GM06990 (cell line): ENCODE measurements at regions not wholly inside any gene's neighbourhood (a gene's known extent, or its start where the extent isn't known, plus 50 kb on each side); places are given as distances from the start of the nearest gene placed in this dataset.
"Not testable (repeated sequence)": the region's sequence is repeated elsewhere in the genome, so short reads cannot be mapped to it uniquely, and the experiment has no call there.

ENCODE experiments used
- DNase-seq: peaks from one replicate; pipeline ENCODE4 v3.0.0-alpha.2; 2011; ENCODE audit not compliant: insufficient read length; ENCODE audit errors: extremely low read depth
- H3K27me3 ChIP-seq: replicated peaks from 2 replicates; pipeline ENCODE4 v1.6.0; 2011; ENCODE audit warnings: low read length; ENCODE audit not compliant: control insufficient read depth, insufficient read depth
- H3K36me3 ChIP-seq: 2 replicates; pipeline ENCODE4 v1.5.1; 2011; ENCODE audit warnings: low read length; ENCODE audit not compliant: control insufficient read depth, insufficient read depth
- H3K4me3 ChIP-seq: replicated peaks from 2 replicates; pipeline ENCODE4 v1.5.1; 2011; ENCODE audit warnings: low read depth, mild to moderate bottlenecking, control low read depth, low read length
- CTCF ChIP-seq: IDR thresholded peaks from 2 replicates; pipeline ENCODE4 v1.5.1; 2011; ENCODE audit warnings: low read length, control low read depth, mild to moderate bottlenecking, inconsistent platforms; ENCODE audit not compliant: insufficient read depth, poor library complexity, severe bottlenecking

GRCh38 chr1:118294875-118295642, 110.0 kb upstream of the SPAG17 start:
- no peak for TF ChIP-seq CTCF
- DNase-seq, result no peak
- Histone ChIP-seq H3K36me3 (no peaks in the 10 kb centered on the region), H3K4me3 (no peak overlapping the region), H3K27me3 (no peaks in the 10 kb centered on the region)

GRCh38 chr1:118291661-118292060, 106.6 kb upstream of the SPAG17 start:
- Histone ChIP-seq H3K27me3 (no peaks in the 10 kb centered on the region), H3K36me3 (no peaks in the 10 kb centered on the region), H3K4me3 (no peak overlapping the region)
- TF ChIP-seq CTCF, result no peak
- no peak for DNase-seq

- no peak for DNase-seq
- Histone ChIP-seq H3K27me3 (no peaks in the 10 kb centered on the region), H3K36me3 (no peaks in the 10 kb centered on the region), H3K4me3 (no peak overlapping the region)
- TF ChIP-seq CTCF, result no peak
Observed at GRCh38 chr1:118290571-118290970, 105.5 kb upstream of the SPAG17 start.

GRCh38 chr1:118290046-118290445, 105.0 kb upstream of the SPAG17 start:
- Histone ChIP-seq H3K27me3 (no peaks in the 10 kb centered on the region), H3K36me3 (no peaks in the 10 kb centered on the region), H3K4me3 (no peak overlapping the region)
- TF ChIP-seq CTCF, result no peak
- DNase-seq, result no peak

- not testable (repeated sequence) for DNase-seq, H3K4me3 ChIP-seq, H3K36me3 ChIP-seq, H3K27me3 ChIP-seq
Observed at GRCh38 chr1:118280656-118281055, 95.6 kb upstream of the SPAG17 start.

GRCh38 chr1:118275472-118276115, 90.6 kb upstream of the SPAG17 start:
- no peak for TF ChIP-seq CTCF
- no peak overlapping the region for H3K4me3 ChIP-seq
- H3K36me3 ChIP-seq, result no peaks in the 10 kb centered on the region
- DNase-seq, result no peak
- H3K27me3 ChIP-seq, result no peaks in the 10 kb centered on the region
